ENCODE measurements at regions not wholly inside any gene's neighbourhood (a gene's known extent, or its start where the extent isn't known, plus 50 kb on each side); places are given as distances from the start of the nearest gene placed in this dataset.

DNA sequence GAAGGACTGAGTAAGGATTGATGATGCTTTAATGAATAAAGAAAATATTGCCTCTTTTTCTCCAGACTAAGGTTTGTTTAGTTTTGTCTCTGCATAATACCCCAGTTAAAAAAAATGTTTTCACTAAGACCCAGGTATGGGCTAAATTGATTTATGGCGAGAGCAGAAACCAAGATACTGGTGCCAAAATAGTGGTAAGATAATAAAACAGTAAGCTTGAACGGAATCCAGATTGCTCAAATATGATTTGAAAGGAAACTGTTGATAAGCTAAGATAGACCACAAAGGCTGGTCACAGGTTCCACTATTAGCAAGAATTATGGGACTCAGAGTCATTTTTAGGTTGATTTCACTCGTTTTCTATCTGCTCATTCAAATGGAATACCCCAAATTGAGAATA is 831.2 kb downstream of the EPHA7 start:
- DNase-seq = no peak

DNA sequence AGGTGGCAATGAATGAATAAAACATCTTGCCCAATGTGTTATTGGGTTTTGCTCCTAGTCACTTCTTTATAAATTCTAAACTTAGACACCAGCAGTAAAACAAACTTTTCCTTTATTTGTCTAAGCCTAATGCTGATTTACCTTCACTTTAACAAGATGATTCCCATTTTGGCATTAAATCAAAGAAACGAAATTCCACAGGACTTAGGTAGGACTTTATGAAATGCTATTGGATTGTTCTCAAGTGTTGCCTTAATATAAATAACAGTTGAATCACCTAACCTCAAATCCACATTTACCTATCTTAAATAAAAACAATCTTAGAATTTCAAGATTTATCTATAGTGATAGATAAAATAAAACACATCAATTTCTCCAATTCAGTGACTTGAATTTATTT is 831.8 kb downstream of the EPHA7 start:
- DNase-seq = no peak

DNA sequence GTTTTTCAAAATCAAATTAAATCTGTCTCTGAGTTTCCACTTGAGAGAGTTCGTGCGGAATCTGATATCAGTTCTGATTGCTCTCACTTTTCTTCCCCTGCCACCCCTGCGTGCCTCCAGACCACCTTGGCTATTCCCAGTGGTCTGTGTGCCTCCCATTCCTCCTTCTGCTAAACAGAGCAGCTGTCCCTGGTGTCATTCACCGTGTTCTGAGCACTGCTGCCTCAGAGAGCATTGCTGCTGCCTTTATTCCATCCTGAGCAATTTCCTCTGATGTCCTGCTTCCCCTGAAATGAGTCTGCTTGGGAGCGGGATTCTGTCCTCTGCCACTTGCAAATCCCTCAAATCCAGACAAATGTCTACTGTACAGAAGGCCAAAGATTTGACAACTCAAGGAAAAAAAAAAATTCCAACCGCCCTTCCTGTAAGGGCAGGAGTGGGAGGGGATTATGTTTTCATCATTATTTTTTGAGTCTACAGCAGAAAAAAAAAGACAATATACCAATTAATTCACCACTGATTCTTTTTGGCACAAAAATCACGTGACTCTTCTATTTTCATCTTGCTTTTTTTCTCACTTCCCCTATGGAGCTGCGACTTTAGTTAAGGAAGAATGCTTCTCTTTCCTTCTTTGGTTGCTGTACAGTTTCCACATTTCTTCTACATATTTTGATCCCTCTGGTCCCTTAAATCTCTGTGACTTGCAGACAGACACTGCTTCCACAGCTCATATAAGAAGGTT is 833.0 kb downstream of the EPHA7 start:
- no peak for DNase-seq

DNA sequence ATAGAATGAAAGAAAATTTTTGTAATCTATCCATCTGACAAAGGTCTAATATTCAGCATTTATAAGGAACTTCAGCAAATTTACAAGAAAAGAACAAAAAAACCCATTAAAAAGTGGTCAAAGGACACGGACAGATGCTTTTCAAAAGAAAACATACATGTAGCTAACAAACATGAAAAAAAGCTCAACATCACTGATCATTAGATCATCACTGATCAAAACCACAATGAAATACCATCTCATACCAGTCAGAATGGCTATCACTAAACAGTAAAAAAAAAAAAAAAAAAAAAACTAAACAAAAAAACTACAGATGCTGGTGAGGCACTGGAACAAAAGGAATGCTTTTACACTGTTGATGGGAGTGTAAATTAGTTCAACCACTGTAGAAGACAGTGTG is 837.1 kb downstream of the EPHA7 start:
- DNase-seq = no peak

DNA sequence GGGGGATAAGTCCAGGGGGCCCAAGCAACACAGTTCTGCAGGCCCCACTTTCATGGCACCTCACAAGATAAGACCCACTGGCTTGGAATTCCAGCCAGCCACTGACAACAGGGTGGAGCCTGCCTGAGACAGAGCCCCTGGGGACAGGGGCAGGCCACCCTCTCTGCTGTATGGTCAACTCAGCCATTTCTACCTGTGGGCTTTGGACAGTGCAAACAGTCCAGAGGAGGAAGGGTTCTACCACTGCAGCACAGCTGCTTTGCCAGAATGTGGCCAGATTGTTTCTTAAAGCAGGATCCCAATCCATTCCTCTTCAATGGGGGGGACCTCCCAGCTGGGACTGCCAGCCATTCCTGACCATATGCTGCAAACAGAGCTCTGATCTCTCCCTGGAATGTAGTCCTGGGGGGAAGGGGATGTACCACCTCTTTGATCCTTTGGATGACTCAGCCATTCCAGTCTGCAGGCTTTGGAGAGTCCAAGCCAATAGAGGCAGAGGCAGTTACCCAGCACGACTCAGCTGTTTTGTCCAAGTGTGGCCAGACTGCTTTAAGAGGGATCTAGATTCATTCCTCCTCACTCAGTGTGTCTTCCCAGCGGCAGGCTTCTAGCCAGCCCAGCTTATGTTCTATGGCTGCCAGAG is 842.2 kb downstream of the EPHA7 start:
- DNase-seq = no peak

DNA sequence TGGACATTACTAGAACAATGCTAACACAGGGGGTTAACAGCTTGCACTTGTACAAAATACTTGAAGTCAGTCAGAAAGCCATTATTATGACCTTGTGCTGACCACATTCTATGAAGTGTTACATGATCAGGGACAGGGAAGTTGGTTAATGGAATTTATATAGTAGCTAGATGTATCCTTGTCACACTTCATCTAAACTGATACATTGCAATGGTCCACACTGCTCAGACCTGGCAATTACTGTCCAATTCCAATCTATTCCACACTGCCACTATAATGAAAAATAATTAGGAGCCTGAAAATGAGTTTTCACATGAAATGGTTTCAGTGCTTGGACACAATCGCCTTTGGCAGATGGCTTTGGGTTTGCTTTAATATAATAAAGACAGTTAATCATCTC is 850.8 kb downstream of the EPHA7 start:
- no peak for DNase-seq

DNA sequence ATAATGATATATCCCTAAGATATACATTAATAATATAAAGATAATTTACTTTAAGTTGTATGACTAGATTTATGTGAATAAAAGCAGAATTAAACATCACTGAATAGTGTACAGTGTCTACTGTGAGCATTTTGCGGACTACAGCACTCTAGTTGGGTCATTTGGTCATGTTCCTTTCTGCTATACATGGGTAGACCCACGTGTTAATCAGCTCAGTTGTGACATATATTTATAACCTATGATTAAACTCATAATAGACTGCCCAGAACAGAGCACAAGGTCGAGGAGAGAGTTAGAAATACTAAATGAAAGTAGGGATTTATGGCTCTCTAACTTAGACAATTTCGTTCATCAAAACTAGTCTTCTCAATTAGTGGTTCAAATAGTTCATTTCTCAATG is 852.7 kb downstream of the EPHA7 start:
- DNase-seq = no peak

DNA sequence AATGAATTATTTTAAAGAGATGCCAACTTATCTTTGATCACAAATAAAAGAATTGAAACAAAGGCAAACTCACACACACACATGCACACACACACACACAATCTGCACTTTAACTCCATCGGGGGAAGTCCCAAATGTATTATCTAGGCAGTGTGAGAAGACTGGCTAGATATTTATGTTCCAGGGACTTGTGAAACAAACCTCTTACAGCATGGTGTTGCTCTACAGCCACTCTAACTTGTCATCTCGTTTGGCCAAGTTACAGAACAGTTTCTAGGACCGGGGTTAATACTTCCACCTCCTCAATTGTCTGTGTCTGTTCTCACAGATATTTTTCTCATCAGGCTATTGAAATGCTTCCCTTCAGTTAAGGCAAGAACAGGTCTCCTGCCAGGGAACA is 855.0 kb downstream of the EPHA7 start:
- no peak for DNase-seq

DNA sequence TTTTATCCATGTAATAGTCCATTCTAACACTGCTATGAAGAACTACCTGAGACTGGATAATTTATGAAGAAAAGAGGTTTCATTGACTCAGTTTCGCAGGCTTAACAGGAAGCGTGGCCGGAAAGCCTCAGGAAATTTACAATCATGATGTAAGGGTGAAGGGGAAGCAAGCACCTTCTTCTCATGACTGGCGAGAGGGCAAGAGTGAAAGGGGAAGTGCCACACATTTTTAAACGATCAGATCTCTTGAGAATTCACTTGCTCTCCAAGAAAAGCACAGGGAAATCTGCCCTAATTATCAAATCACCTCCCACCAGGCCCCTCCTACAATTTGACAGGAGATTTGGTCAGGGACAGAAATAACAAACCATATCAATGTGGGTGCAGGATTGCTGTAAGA is 859.7 kb downstream of the EPHA7 start:
- DNase-seq = no peak

DNA sequence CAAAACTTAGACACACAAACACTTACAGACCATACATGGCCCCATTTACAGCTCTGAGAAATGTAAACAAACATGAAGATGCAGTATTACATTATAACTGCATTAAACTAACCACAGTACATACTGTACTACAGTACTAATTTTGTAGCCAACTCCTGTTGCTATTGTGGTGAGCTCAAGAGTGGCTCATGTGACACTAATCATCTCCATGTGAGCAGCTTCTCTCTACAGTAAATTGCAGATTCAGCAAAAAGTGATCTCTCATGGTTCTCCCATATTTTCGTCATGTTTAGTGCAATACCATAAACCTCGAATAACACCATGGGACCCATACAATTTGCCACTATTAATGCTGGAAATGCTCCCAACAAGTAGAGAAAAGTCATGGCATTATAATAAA is 860.4 kb downstream of the EPHA7 start:
- no peak for DNase-seq

DNA sequence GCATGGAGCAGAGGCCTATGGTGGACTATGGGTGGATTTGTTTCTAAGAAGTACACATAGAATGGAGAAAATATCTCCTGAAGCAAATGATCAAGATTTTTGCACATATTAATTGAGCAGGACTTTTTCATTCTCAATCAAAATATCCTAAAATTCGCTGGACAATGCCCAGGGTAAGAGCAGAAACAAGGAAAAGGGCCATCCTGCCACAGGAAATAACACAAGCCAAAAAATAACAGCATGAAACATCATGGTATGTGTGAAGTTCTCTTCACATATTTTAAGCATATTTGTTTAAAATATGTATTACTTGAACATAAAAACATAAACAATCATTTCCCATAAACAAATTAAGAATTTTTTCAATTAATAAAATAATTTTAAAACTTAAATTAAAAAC is 868.9 kb downstream of the EPHA7 start:
- DNase-seq = no peak

DNA sequence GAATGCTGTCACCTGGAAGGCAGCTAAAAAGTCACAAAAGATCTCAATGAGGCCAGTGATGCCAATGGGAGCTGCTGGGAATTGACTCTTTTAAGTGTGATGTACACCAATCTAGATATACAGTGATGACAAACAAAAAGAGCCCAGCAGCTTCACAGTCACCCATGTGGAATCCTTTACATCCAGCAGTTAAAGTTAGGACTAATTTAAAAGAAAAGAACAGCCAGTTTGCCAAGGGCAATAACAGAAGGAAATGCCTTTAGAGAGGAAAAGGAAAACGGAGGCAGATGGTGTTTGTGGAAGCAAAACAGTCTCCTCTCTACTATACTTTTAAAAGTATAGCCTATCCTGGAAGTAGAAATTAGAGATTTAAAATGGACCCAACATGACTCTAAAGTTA is 873.5 kb downstream of the EPHA7 start:
- no peak for DNase-seq

DNA sequence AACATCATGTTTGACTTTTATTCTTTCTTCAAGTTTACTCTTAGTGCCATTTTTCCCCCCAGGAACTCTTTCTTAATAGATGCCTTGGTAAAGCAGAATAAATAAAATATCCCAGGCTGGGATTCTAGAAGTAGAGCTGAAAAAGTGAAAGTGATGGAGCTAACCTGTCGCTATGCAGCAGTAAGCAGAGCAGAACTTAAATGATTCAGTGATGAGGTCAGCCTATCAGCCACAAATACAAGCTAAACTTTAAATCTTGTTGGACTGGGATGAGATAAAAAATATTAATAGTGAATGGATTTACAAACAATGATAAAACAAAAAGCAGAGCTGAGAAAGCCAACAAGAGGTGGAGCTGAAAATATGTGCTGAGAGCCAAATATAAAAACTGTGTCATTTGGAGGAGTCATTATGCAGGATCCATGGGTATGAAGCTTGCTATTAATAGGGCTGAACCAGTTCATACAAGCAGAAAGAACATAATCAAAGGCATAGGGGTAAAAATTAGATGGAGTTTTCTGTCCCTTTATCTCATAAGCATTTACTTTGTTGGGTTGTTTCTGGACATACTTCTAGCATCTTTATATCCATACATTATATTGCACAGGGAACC is 877.8 kb downstream of the EPHA7 start:
- no peak for DNase-seq

DNA sequence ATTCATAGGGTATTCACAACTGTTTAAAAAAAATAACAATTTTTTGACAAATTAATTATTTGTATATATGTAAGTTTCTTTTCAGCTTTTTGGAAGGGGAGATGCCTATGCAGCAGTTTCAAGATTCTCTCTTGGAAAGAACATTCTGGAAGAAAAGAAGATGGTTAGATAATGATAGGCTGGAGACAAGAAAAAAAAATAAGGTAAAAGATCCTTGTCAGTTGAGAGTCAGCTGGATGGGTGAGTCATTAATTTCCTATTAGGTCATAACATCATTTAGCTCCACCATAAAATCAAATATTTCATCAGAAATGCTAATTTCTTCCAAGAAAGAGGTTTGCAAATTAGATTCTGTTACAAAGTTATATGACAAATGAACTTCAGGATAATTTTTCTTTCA is 880.4 kb downstream of the EPHA7 start:
- no peak for DNase-seq

DNA sequence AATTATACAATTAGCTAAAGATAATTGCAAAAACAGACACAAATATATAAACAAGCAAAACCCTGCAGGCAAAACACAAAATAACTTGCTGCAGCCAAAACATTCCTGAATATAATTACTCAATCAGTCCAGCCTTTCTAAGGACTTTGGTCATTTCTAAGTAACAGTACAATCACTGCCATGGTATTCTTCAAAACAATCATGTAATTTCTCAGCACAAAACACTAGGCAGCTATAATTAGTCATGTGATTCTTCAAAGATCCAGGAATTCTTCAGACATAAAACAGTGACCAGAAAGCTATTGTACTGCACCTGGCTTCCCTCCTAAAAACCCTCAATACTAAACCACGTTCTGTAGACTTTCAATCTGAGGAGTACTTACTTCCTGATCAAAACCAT is 881.1 kb downstream of the EPHA7 start:
- DNase-seq = no peak

DNA sequence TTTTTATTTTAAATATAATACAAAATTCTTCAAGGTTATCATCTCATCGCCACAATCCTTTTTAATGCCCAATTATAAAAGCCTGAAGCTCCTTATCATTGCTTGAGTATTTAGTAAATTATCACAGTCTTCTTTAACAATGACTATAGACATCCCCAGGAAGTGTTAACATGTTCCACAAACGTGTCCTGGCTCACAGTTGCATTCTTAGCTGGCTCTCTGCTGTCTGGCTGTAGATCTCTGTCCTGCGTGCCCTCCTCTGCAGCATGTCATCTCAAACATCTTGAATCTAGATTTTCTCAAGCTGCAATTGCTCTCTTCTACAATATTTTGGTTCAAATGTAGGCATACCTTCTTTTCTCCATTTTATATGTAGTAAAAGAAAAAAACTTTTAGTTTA is 885.2 kb downstream of the EPHA7 start:
- no peak for DNase-seq

DNA sequence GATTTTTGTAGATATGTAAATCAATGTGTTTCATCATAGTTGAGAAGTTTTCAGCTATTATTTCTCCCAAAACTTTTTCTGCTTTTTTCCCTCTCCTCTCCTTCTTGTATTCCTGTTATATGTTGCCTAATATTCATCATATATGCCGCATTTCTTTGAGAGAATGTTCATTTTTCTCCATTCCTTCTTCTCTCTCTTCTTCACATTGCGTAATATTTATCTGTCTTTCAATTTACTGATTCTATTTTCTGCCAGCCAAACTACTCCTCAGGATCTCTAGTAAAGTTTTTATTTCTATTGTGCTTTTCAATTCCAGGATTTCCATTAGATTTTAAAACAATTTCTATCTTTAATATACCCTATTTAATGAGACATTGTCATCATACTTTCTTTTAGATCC is 896.8 kb downstream of the EPHA7 start:
- no peak for DNase-seq

DNA sequence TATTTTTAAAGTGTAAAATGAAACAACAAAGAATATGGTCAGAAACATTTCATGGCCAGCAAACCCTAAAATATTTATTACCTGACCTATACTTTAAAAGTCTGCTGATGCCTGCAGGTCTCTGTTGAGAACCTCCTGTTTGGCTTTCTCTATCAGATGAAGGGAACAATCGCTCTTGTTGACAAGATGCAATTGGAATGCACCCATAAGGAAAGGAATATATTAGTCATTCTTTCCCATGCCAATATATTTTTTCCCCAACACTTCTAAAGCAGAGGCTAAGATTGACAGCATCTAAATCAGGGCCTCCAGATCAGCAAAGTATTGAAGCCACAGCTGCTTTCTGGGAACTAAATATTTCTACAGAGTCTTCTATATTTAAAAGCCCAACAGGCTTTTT is 897.8 kb downstream of the EPHA7 start:
- no peak for DNase-seq

DNA sequence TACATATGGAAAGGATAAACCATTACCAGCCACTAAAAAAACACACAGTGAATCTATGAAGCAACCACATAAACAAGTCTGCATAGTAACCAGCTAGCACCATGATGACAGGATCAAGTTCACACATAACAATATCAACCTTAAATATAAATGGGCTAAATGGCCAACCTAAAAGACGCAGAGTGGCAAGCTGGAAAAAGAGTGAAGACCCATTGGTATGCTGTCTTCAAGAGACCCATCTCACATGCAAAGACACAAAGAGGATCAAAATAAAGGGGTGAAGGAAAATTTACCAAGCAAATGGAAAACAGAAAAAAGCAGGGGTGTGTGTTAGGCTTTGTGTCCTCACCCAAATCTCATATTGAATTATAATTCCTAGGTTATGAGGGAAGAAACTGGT is 909.2 kb downstream of the EPHA7 start:
- no peak for DNase-seq

DNA sequence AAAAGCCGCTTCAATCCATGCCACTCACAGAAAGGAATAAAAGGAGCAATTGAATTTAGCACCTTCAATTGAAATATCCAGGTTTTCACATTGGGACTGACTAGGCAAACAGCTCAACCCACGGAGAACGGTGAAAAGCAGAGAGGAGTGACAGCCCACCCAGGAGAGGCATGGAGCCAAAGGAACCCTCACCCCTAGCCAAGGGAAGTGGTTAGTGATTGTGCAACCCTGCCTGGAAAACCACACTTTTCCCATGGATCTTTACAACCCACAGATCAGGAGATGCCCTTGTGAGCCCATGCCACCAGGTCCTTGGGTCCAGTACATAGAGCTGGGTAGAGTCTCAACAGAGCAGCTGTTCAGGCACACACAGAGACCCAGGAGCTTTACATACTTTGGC is 911.8 kb downstream of the EPHA7 start:
- no peak for DNase-seq

DNA sequence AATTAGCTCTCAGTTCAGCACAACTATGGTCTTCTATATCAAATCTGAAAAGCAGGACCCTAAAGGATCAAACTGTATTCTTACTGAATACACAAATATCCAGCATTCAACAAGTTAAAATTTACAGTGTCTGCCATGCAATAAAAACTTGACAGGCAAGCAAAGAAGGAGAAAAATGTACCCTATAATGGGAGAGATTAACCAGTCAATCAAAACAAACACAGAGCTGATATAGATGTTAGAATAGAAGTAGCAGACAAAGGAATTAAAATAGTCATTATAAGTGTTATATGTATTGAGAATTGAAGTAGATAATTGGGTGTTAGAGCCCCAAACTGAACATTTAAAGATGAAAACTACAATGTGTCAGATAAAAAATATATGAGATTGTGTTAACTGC is 914.9 kb downstream of the EPHA7 start:
- DNase-seq = no peak

DNA sequence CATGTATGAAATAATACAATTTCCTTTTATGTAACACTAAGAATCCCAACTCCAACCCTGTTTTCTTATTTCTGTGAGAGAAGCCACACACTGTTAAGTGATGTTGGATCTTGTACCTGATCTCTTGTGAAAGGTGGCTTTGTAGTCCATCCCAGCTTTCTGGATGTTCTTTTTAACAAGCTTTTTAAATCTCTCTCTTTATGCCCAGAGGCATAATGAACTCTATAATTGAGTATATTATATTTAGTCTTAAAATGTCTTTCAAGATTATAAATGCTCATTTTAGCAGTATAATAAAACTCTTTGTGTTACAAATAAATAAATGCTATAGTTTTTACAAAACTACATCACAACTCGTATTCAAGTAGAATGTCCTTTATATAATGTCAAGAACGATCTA is 922.1 kb downstream of the EPHA7 start:
- DNase-seq = no peak

DNA sequence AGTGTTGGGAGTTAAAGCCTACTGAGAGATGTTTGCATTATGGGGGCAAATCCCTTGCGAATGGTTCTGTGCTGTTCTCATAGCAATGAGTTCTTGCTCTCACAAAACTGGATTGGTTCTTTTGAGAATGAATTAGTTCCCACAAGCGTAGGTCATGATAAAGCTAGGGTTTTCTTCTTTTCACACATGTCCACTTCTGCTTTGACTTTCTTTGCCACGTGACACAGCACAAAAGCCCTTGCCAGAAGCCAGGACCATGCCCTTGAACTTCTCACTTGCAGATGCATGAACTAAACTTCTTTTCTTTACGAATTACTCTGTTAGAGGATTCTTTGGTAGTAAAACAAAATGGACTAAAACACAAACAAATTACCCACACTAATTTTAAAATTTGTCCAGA is 922.8 kb downstream of the EPHA7 start:
- DNase-seq = no peak

DNA sequence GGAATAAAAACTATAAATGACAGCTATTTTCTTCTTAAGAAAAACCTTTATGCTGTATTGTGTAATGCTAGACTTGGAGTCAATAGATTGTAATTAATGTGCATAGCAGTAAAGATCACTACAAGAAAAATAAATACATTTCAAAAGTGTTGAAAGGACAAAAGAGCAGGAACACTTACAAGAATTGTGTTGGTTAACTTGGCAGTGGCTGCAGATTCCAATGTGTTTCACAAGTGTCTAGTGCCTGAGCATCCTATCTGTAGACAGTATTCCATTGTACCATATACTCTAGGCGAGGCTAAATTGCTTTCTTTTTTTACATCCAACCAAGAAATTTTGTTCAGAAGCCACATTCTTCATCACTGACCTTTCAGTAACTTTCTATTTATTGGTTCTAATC is 924.1 kb downstream of the EPHA7 start:
- DNase-seq = no peak

DNA sequence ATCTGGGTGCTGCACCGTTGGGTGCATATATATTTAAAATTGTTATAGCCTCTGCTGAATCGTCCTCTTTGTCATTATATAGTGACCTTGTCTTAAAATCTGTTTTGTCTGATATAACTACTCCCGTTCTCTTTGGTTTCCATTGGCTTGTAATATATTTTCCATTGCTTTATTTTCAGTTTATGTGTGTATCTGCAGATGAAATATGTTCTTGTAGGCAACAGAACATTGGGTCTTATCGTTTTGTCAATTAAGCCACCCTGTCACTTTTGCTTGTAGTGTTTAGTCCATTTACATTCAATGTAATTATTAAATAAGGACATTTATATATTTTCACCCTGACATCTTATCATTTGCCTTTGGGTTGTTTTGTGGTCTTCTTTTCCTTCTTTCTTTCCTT is 933.9 kb downstream of the EPHA7 start:
- no peak for DNase-seq
